ENCODE measurements at regions not wholly inside any gene's neighbourhood (a gene's known extent, or its start where the extent isn't known, plus 50 kb on each side); places are given as distances from the start of the nearest gene placed in this dataset.
"Not testable (repeated sequence)": the region's sequence is repeated elsewhere in the genome, so short reads cannot be mapped to it uniquely, and the experiment has no call there.

- intact Hi-C loops (cut with DNase I), result no loop called here
- no peak for DNase-seq (ENCODE audit: low spot score)
These were observed 300.6 kb upstream of the TFPI start for GRCh38 chr2:187854801-187855200.

DNA sequence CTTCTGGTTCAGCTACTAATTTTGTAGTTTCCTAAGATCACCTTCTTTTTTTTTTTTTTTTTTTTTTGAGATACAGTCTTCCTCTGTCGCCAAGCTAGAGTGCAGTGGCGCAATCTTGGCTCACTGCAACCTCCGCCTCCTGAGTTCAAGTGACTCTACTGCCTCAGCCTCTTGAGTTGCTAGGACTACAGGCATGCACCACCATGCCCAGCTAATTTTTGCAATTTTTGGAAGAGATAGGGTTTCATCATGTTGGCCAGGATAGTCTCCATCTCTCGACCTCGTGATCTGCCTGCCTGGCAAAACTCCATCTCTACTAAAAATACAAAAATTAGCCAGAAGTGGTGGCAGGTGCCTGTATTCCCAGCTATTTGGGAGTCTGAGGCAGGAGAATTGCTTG lies 301.5 kb upstream of the TFPI start:
- intact Hi-C loops (cut with DNase I), result no loop called here
- no peak for DNase-seq (ENCODE audit: low spot score)

DNA sequence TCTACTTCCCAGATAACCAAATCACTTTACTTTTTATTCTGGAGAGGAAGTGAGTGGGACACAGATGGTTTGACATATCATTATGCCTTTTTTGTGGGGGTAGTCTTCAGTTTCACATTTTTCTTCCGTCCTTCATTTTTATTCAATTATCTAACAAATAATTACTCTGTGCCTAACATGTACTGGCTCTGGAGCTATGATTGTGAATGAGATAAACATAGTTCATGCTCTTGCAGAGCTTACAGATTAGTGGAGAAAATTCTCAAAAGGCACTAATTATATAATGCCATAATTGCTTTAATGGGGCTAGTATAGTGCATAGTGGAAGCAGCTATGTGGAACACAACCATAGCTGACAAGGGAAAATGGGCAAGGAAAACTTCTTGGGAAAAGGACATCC lies 303.6 kb upstream of the TFPI start:
- intact Hi-C loops (cut with DNase I), result no loop called here

GRCh38 chr2:187862715-187863114 lies 308.5 kb upstream of the TFPI start:
- intact Hi-C loops (cut with DNase I), result no loop called here

More for the DNA sequence above, 303.6 kb upstream of the TFPI start:
- no peak for DNase-seq (ENCODE audit: low spot score)

DNA sequence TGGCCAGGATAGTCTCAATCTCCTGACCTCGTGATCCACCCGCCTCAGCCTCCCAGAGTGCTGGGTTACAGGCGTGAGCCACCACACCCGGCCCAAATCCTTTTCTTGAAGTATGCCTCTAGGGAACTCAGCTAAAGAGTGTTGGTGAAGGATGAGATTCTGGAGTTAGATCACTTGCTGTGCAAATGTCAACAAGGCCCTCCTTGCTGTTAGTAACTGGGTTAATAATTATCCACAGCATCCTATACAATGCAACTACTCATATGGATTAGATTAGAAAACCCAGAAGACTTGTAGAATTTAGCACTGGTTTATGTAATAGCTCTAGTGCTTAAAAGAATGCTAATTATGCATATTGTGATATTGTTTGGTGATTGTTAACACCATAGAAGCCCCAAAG lies 310.8 kb upstream of the TFPI start:
- intact Hi-C loops (cut with DNase I), result no loop called here
- no peak for DNase-seq (ENCODE audit: low spot score)

More at GRCh38 chr2:187862715-187863114, 308.5 kb upstream of the TFPI start:
- DNase-seq (ENCODE audit: low spot score), result no peak

GRCh38 chr2:187867165-187867564 lies 312.9 kb upstream of the TFPI start:
- intact Hi-C loops (cut with DNase I), result no loop called here
- DNase-seq (ENCODE audit: low spot score), result no peak

DNA sequence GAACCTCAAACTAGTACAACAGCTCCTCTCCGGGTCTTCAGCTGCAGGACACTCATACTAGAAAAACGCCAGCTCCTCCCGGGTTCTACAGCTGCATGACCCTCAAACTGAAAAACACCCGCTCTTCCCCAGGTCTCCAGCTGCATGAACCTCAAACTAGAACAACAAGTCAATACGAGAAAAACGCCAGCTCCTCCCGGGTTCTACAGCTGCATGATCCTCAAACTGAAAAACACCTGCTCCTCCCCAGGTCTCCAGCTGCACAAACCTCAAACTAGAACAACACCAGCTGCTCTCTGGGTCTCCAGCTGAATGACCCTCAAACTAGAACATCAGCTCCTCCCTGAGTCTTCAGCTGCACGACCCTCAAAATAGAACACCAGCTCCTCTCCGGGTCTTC lies 315.0 kb upstream of the TFPI start:
- DNase-seq (ENCODE audit: low spot score), result no peak
- intact Hi-C loops (cut with DNase I), result no loop called here

- intact Hi-C loops (cut with DNase I), result no loop called here
- DNase-seq (ENCODE audit: low spot score), result no peak
These were observed 317.3 kb upstream of the TFPI start for GRCh38 chr2:187871506-187871905.

DNA sequence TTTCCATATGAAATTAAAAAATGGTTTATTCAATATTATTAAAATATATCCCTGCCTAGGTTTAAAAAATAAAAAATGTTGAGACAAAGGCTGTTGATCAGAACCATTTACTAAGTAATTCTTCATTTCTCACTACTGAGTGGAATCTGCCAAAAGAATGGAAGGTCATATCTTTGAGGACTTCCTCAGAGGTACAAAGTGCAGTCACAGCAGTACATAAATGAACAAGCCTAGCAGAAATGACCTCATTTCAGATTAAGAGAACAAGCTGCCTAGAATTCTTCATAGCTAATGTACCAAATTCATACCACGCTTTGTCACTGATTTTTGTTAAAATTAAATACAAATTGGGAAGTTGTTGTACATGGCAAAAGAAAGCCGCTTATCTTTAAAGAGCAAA lies 318.9 kb upstream of the TFPI start:
- intact Hi-C loops (cut with DNase I), result no loop called here
- DNase-seq (ENCODE audit: low spot score), result no peak

DNA sequence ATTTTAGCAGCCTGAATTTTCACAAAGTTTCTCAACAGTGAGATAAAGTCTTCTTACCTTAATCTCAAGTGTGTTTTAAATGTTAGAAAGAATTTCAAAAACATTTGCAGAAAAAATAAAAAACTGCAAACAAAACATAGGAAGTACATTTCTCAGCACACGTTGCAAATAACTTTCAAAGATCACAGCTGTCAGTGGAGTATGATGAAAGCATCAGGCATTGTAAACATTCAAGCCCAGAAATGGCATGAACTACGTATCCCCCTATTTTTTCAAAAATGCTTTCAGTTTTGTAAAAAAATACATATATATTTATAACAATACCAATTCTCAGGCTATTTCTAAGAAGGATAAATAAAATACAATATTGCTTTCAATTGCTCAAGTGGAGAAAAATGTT lies 320.6 kb upstream of the TFPI start:
- no peak for DNase-seq (ENCODE audit: low spot score)
- intact Hi-C loops (cut with DNase I), result no loop called here

DNA sequence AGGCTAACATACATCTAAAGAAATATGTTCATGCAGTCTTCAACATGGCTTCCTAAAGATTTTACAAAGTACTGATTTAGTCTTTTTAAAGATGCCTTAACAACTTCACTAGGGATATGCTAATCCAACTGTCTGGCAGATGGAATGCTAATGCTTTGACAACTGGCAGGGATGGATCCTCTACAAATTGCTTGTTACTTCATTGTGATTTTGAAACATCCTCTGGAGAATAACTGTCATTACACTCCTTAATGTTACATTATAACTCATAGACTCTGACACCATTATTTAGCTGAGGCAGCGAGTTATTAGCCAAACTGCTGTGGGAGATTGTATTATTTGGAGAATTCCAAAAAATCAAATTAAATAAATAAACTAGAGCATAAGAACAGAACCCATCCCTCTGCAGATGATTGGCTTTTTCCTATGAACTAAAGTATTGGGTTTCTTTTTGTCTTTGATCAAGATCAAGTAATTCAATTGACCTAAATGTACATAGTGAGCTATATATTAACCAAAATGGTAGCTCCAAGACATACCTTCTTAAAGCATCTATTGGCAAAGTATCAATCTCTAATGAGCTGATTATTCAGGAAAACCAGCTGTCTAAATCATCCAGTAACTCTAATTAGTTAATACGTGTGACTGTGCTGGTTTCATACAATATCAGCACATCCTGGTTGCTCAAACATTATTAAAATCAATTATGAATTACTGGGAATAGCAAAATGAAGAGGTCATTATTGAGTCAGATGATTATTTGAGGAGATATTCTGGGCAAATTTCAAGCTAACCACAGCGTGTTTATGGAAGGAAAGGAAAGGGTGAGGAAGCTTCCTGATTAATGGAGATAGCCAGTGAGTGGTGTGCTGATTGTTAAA lies 321.3 kb upstream of the TFPI start:
- intact Hi-C loops (cut with DNase I), result no loop called here
- DNase-seq (ENCODE audit: low spot score), result no peak

- intact Hi-C loops (cut with DNase I), result no loop called here
- no peak for DNase-seq (ENCODE audit: low spot score)
These were observed 322.3 kb upstream of the TFPI start for GRCh38 chr2:187876554-187876953.

DNA sequence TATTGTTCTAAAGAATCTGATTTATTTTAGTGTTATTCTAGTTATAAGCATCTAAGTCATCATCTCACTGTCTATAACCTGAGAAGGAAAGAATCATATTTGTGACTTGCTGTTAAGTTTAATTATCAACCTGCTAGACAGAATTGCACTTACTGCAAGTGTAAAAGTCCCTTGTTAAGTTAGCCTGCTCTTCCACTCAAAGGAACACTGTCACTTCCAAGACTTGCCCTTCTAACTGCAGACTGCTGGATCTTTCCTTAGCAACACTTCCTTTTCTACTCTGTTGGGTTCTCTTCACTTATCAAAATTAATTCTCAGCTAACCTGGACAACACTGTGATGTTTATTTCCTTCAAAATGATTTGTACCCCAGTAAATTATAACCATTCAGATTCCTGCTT lies 323.2 kb upstream of the TFPI start:
- DNase-seq (ENCODE audit: low spot score), result no peak
- intact Hi-C loops (cut with DNase I), result no loop called here

DNA sequence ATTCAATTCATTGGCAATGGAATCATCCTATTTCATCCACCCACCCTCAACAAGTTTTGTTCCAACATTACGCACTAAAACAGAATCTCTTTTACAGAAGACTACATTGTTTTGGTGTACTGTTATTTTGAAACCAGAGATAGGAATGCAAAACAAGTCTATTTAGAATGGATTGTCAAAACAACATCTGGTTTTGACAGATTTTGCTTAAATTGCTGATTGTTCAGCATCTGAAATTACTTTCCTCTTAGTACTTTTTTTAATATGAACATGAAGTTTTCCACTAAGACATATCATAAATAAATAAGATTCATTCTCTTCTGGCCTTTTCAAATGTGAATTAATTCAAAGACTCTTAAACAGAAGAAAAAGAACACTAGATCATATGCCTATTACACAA lies 323.9 kb upstream of the TFPI start:
- no peak for DNase-seq (ENCODE audit: low spot score)
- intact Hi-C loops (cut with DNase I), result no loop called here

DNA sequence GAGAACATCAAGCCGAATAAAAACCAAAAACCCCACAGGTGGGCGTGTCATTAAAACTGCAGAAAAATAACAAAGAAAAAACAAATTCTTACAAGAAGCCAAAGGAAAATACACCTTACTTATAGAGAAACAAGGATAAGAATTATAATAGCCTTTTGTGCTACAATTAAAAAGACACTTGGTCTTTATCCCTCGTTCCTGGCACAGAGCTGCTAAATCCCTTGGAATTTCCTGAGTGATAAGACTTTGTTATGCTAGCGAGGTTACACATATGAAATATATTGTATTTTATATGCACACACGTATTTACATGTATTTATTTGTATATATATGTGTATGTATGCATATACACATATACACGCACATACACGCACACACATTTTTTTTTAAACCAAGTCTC lies 325.3 kb upstream of the TFPI start:
- DNase-seq (ENCODE audit: low spot score), result no peak
- intact Hi-C loops (cut with DNase I), result no loop called here

DNA sequence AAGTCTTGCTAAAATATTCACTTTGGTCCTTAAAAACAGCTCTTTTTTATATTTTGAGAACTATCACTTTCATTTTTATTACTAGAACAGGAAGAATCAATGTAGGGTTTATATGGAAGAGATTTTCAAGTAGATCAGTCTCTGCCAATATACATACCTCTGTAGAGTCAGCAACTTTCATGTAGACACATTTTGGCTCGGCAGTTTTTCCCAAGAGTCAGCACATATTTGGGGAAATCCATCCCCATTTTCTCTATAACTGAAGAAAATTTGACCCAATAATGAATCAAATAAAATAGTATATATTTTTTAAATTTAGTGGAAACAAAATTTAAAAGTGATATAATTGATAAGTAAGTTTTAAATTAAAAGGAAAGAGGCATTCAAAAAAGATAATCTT lies 329.8 kb upstream of the TFPI start:
- intact Hi-C loops (cut with DNase I), result no loop called here
- DNase-seq (ENCODE audit: low spot score), result no peak

- intact Hi-C loops (cut with DNase I), result no loop called here
These were observed 336.5 kb upstream of the TFPI start for GRCh38 chr2:187890690-187891089.

GRCh38 chr2:187900021-187900420 lies 345.8 kb upstream of the TFPI start:
- intact Hi-C loops (cut with DNase I), result no loop called here
- DNase-seq (ENCODE audit: low spot score), result no peak

More at GRCh38 chr2:187890690-187891089, 336.5 kb upstream of the TFPI start:
- no peak for DNase-seq (ENCODE audit: low spot score)

DNA sequence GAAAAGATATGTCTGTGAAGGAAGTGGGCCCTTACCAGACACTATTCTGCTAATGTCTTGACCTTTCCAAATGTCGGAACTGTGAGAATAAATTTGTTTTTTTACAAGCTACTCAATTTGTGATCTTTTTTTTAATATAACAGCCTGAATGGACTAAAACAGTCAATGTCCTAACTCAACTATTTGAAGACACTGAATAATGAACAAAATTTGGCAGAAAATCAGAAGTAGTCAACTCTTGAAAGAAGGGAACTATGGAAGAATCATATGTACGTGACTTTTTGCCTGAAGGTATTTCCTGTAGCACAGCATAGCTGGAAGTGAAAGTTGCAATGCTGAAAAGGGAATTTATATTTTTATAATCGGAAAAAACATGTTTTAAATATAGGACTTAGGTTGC lies 351.8 kb upstream of the TFPI start:
- intact Hi-C loops (cut with DNase I), result no loop called here
- DNase-seq (ENCODE audit: low spot score), result no peak

GRCh38 chr2:187910922-187911321 lies 356.7 kb upstream of the TFPI start:
- intact Hi-C loops (cut with DNase I); DNase-seq (ENCODE audit: low spot score): not testable (repeated sequence)

DNA sequence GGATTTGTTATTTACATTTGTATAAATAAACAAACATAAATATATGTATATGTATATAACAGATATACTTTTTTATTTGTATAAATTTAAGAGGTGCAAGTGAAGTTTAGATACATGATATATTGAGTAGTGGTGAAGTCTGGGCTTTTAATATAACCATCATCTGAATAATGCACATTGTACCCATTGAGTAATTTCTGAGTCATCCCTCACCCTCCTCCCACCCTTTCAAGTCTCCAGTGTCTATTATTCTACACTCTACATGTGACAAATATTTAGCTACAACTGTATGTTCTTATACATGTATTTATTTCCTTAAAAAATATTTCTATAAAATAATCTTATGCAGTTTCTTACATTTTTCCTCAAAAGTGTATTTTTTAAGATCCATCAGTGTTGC lies 358.7 kb upstream of the TFPI start:
- no peak for DNase-seq (ENCODE audit: low spot score)
- intact Hi-C loops (cut with DNase I), result no loop called here

DNA sequence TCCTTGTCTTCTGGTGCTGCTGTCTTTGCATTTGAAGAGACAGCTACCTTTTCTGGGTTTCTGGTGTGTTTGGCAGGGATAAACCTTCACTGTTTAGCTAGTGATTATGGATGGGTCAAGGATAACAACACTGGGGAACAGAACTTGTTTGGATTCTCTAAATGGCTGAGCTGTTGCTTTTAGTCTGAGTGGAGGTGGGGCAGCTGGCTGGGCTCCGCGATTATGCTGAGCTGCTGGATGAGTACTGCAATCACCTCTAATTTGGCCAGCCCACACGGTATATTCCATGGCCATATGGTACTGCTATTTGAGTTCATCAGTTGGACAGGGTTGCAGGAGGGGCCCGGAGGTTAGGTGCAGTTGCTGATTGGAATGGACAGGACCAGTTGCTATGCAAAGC lies 361.6 kb upstream of the TFPI start:
- intact Hi-C loops (cut with DNase I), result no loop called here
- no peak for DNase-seq (ENCODE audit: low spot score)
